CD4-positive, alpha-beta memory T cell (primary cell): ENCODE measurements at regions not wholly inside any gene's neighbourhood (a gene's known extent, or its start where the extent isn't known, plus 50 kb on each side); places are given as distances from the start of the nearest gene placed in this dataset.
A peak's percentile ranks its signal among the peaks of the same experiment; 100 is the strongest.
"Not testable (repeated sequence)": the region's sequence is repeated elsewhere in the genome, so short reads cannot be mapped to it uniquely, and the experiment has no call there.

Experiments used
- CTCF ChIA-PET: fragments of 350-600 bp; sonication (Branson Sonifier 250); formaldehyde crosslinking; loops from one replicate; lab custom pipeline; 2021; ENCODE audit warnings: inconsistent platforms; ENCODE audit not compliant: partially characterized antibody; lab: Charles Lee
- POLR2A ChIA-PET: fragments of 350-600 bp; sonication (Branson Sonifier 250); formaldehyde crosslinking; loops from one replicate; lab custom pipeline; 2021; ENCODE audit not compliant: partially characterized antibody; lab: Charles Lee
- DNase-seq, 5 donors: peaks; one replicate each; pipeline versions ENCODE4 v3.0.0 to v3.0.0-alpha.2; 2020 to 2022; ENCODE audit warnings: mixed read lengths in 1 of 5
- H3K27ac ChIP-seq: one replicate; pipeline ENCODE4 v1.7.0; 2013; ENCODE audit warnings: low read depth, low read length
- H3K27me3 ChIP-seq: 2 replicates; pipeline ENCODE4 v1.7.0; 2013; ENCODE audit warnings: mild to moderate bottlenecking, low read length, moderate library complexity; ENCODE audit not compliant: insufficient read depth
- H3K36me3 ChIP-seq: 2 replicates; pipeline ENCODE4 v1.7.0; 2013; ENCODE audit warnings: mild to moderate bottlenecking, low read length, moderate library complexity; ENCODE audit not compliant: insufficient read depth
- H3K4me1 ChIP-seq: 2 replicates; pipeline ENCODE4 v1.7.0; 2013; ENCODE audit warnings: mild to moderate bottlenecking, low read length, moderate library complexity; ENCODE audit not compliant: insufficient read depth
- H3K4me3 ChIP-seq, 2 donors: one replicate each; pipeline ENCODE4 v1.7.0; 2013; ENCODE audit warnings: low read length in 2 of 2, mild to moderate bottlenecking in 1 of 2
- H3K9me3 ChIP-seq, 2 donors: one replicate each; pipeline ENCODE4 v1.7.0; 2013; ENCODE audit warnings: low read length in 2 of 2, control low read depth in 1 of 2; ENCODE audit not compliant: control insufficient read depth in 1 of 2
- H3K27ac Mint-ChIP-seq, 7 donors: one replicate each; pipeline ENCODE4 v1.8.0; 2020 to 2021; ENCODE audit warnings: mixed read lengths in 7 of 7, mild to moderate bottlenecking in 6 of 7, inconsistent platforms in 3 of 7, moderate library complexity in 3 of 7
- H3K27me3 Mint-ChIP-seq, 2 donors: one replicate each; pipeline ENCODE4 v1.8.0; 2020 to 2021; ENCODE audit warnings: mixed read lengths in 2 of 2
- H3K36me3 Mint-ChIP-seq, 2 donors: one replicate each; pipeline ENCODE4 v1.8.0; 2020 to 2021; ENCODE audit warnings: mixed read lengths in 2 of 2, inconsistent platforms in 1 of 2, mild to moderate bottlenecking in 1 of 2
- H3K4me1 Mint-ChIP-seq, 4 donors: one replicate each; pipeline ENCODE4 v1.8.0; 2020 to 2021; ENCODE audit warnings: mixed read lengths in 4 of 4, mild to moderate bottlenecking in 1 of 4
- H3K4me3 Mint-ChIP-seq, 8 donors: one replicate each; pipeline ENCODE4 v1.8.0; 2020 to 2021; ENCODE audit warnings: mixed read lengths in 8 of 8, mild to moderate bottlenecking in 7 of 8, moderate library complexity in 6 of 8, inconsistent platforms in 3 of 8
- H3K9me3 Mint-ChIP-seq, 8 donors: one replicate each; pipeline ENCODE4 v1.8.0; 2020 to 2021; ENCODE audit warnings: mixed read lengths in 8 of 8, mild to moderate bottlenecking in 5 of 8, inconsistent platforms in 3 of 8, moderate library complexity in 1 of 8
- intact Hi-C: fragments of 100-400 bp; cut with micrococcal nuclease; formaldehyde crosslinking; loops from one replicate; pipeline ENCODE4 v1.15.1; 2023

- H3K27me3 ChIP-seq, H3K9me3 ChIP-seq, H3K36me3 Mint-ChIP-seq, DNase-seq, H3K27ac Mint-ChIP-seq, H3K9me3 Mint-ChIP-seq, H3K4me3 ChIP-seq, H3K4me1 Mint-ChIP-seq, POLR2A ChIA-PET, H3K27me3 Mint-ChIP-seq, H3K27ac ChIP-seq, H3K36me3 ChIP-seq, H3K4me1 ChIP-seq, H3K4me3 Mint-ChIP-seq: not testable (repeated sequence)
- CTCF ChIA-PET: interaction anchor here (1.4 kb wide), 1 partner anchor 273 kb away, joined by 3 read pairs; no protein-coding TSS in a partner anchor
- intact Hi-C loops: loop anchor here (10.0 kb wide), 1 partner anchor 555 kb away; no protein-coding TSS in a partner anchor
Measured at GRCh38 chr1:83310161-83310560, 688.8 kb downstream of the TTLL7 start.

- H3K36me3 Mint-ChIP-seq, H3K4me1 Mint-ChIP-seq, H3K27ac ChIP-seq, POLR2A ChIA-PET, intact Hi-C loops, H3K4me3 Mint-ChIP-seq, H3K27ac Mint-ChIP-seq, H3K27me3 Mint-ChIP-seq, H3K27me3 ChIP-seq, H3K36me3 ChIP-seq, H3K4me1 ChIP-seq, H3K9me3 Mint-ChIP-seq, H3K9me3 ChIP-seq, H3K4me3 ChIP-seq: not testable (repeated sequence)
- CTCF ChIA-PET: interaction anchor here (1.4 kb wide), 1 partner anchor 274 kb away, joined by 3 read pairs; no protein-coding TSS in a partner anchor
- peak in 1 of 5 donors; percentile 2 for DNase-seq
Measured at GRCh38 chr1:83309035-83309434, 689.9 kb downstream of the TTLL7 start.

GRCh38 chr1:83306811-83307210 is 692.1 kb downstream of the TTLL7 start:
- H3K36me3 Mint-ChIP-seq, H3K27me3 Mint-ChIP-seq, intact Hi-C loops, H3K4me1 Mint-ChIP-seq, H3K36me3 ChIP-seq, H3K27ac Mint-ChIP-seq, H3K4me3 ChIP-seq, DNase-seq, CTCF ChIA-PET, H3K27me3 ChIP-seq, POLR2A ChIA-PET, H3K9me3 Mint-ChIP-seq, H3K4me3 Mint-ChIP-seq, H3K4me1 ChIP-seq, H3K27ac ChIP-seq, H3K9me3 ChIP-seq: not testable (repeated sequence)

- POLR2A ChIA-PET, H3K4me1 ChIP-seq: not testable (repeated sequence)
- H3K9me3 Mint-ChIP-seq: peaks cover 3 to 15% (median 6%) of the 10 kb centered on the region in 8 donors
Measured at GRCh38 chr1:83295594-83295993, 703.3 kb downstream of the TTLL7 start.

GRCh38 chr1:83287391-83287790 is 711.5 kb downstream of the TTLL7 start:
- CTCF ChIA-PET, H3K4me3 Mint-ChIP-seq, H3K27me3 Mint-ChIP-seq, H3K4me1 Mint-ChIP-seq, intact Hi-C loops, DNase-seq, POLR2A ChIA-PET, H3K9me3 Mint-ChIP-seq, H3K9me3 ChIP-seq, H3K27ac ChIP-seq, H3K4me1 ChIP-seq, H3K4me3 ChIP-seq, H3K27me3 ChIP-seq, H3K36me3 Mint-ChIP-seq, H3K36me3 ChIP-seq, H3K27ac Mint-ChIP-seq: not testable (repeated sequence)

More at GRCh38 chr1:83295594-83295993, 703.3 kb downstream of the TTLL7 start:
- H3K36me3 Mint-ChIP-seq, CTCF ChIA-PET, H3K27ac Mint-ChIP-seq, H3K27me3 Mint-ChIP-seq, H3K27ac ChIP-seq, H3K36me3 ChIP-seq, H3K4me3 Mint-ChIP-seq, DNase-seq, H3K4me3 ChIP-seq, intact Hi-C loops, H3K4me1 Mint-ChIP-seq, H3K27me3 ChIP-seq, H3K9me3 ChIP-seq: not testable (repeated sequence)

- H3K27me3 Mint-ChIP-seq, CTCF ChIA-PET, H3K4me3 Mint-ChIP-seq, H3K4me1 ChIP-seq, H3K27ac ChIP-seq, H3K4me1 Mint-ChIP-seq, H3K27me3 ChIP-seq, H3K9me3 Mint-ChIP-seq, H3K9me3 ChIP-seq, DNase-seq, intact Hi-C loops, H3K4me3 ChIP-seq, H3K36me3 Mint-ChIP-seq, H3K36me3 ChIP-seq, H3K27ac Mint-ChIP-seq, POLR2A ChIA-PET: not testable (repeated sequence)
Measured at GRCh38 chr1:83274656-83275055, 724.3 kb downstream of the TTLL7 start.

- POLR2A ChIA-PET, CTCF ChIA-PET, H3K9me3 Mint-ChIP-seq, H3K4me3 ChIP-seq, H3K4me1 ChIP-seq, H3K27me3 Mint-ChIP-seq, H3K27ac ChIP-seq, DNase-seq, H3K27me3 ChIP-seq, H3K36me3 Mint-ChIP-seq, H3K4me1 Mint-ChIP-seq, H3K27ac Mint-ChIP-seq, intact Hi-C loops, H3K9me3 ChIP-seq, H3K4me3 Mint-ChIP-seq, H3K36me3 ChIP-seq: not testable (repeated sequence)
Measured at GRCh38 chr1:83272484-83272883, 726.4 kb downstream of the TTLL7 start.

- H3K9me3 ChIP-seq, DNase-seq, POLR2A ChIA-PET, intact Hi-C loops, H3K9me3 Mint-ChIP-seq, CTCF ChIA-PET, H3K27me3 ChIP-seq, H3K36me3 ChIP-seq, H3K27me3 Mint-ChIP-seq, H3K4me1 Mint-ChIP-seq, H3K36me3 Mint-ChIP-seq, H3K4me1 ChIP-seq, H3K4me3 Mint-ChIP-seq, H3K27ac ChIP-seq, H3K27ac Mint-ChIP-seq, H3K4me3 ChIP-seq: not testable (repeated sequence)
Measured at GRCh38 chr1:83271834-83272233, 727.1 kb downstream of the TTLL7 start.
